SU-DHL-6 (cell line): ENCODE measurements at regions not wholly inside any gene's neighbourhood (a gene's known extent, or its start where the extent isn't known, plus 50 kb on each side); places are given as distances from the start of the nearest gene placed in this dataset.
"Not testable (repeated sequence)": the region's sequence is repeated elsewhere in the genome, so short reads cannot be mapped to it uniquely, and the experiment has no call there.

ENCODE experiments used
- CTCF ChIP-seq: fragments of 200-600 bp; sonication (generic); IDR thresholded peaks from one replicate; pipeline ENCODE4 v1.5.1; 2017; ENCODE audit warnings: antibody characterized with exemption, mild to moderate bottlenecking, low read length, moderate library complexity; ENCODE audit not compliant: insufficient read depth, poor library complexity, severe bottlenecking
- EZH2phosphoT487 ChIP-seq: fragments of 200-600 bp; sonication (generic), shearing (Covaris generic); conservative IDR thresholded peaks from 2 replicates; pipeline ENCODE4 v1.6.1; 2018; ENCODE audit warnings: mild to moderate bottlenecking, antibody characterized with exemption, low read length, moderate library complexity, mixed read lengths

- not testable (repeated sequence) for TF ChIP-seq EZH2phosphoT487, CTCF
Observed at GRCh38 chr7:153958381-153958780, 93.8 kb upstream of the DPP6 start.
